GM21576 (cell line): ENCODE measurements at regions not wholly inside any gene's neighbourhood (a gene's known extent, or its start where the extent isn't known, plus 50 kb on each side); places are given as distances from the start of the nearest gene placed in this dataset.
"Not testable (repeated sequence)": the region's sequence is repeated elsewhere in the genome, so short reads cannot be mapped to it uniquely, and the experiment has no call there.

Source experiments
- ATAC-seq: cut with Tn5 transposase; IDR thresholded peaks from one replicate; pipeline ENCODE4 v1.9.1; 2021; ENCODE audit warnings: mild to moderate bottlenecking, moderate library complexity; ENCODE audit not compliant: unreplicated experiment

DNA sequence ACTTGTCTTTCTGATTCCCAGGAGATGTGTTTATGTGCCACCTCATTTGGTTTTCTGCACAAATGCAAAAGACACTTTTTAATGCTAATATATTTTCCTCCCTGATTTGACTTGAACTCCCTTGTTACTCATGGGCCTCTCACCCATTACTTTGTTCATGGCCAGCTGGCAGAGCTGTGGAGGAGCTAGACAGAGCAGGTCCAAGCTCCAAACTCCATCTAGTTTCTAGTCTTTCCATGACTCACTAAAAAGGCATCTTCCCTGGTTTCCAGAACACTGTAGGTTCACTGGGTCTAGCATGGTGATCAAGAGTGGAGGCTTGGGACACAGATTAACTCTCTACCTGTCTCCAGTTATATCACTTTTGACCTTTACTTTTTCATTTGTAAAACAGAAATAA, 161.0 kb upstream of the SLC28A3 start:
- ATAC-seq = no peak

- ATAC-seq = no peak
Measured at GRCh38 chr9:84502066-84502465, 161.5 kb upstream of the SLC28A3 start.

GRCh38 chr9:84504360-84504759, 163.8 kb upstream of the SLC28A3 start:
- ATAC-seq = no peak

DNA sequence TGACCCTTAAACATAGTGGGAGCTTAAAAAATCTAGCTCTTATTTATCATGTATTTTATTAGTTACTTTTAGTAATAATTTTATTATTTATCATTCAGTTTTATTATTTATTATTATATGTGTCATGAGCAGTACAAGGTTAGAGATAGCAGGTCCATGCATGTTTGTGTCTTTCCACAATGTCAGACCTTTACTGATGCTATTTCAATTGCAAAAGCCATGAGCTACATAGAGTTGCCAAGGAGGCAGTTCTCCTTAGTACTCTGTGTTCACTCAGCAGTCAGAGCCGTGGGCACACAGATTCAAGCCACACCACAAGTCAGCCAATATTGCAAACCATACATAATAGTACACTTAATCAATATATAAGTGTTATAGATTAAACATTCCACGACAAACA, 157.9 kb upstream of the NTRK2 start:
- no peak for ATAC-seq

- no peak for ATAC-seq
Measured at GRCh38 chr9:84512493-84512892, 157.0 kb upstream of the NTRK2 start.

- ATAC-seq = no peak
Measured at GRCh38 chr9:84513473-84513872, 156.1 kb upstream of the NTRK2 start.

- ATAC-seq = no peak
Measured at GRCh38 chr9:84513979-84514378, 155.6 kb upstream of the NTRK2 start.

GRCh38 chr9:84514421-84514820, 155.1 kb upstream of the NTRK2 start:
- ATAC-seq = no peak

- no peak for ATAC-seq
Measured at GRCh38 chr9:84517026-84517425, 152.5 kb upstream of the NTRK2 start.

GRCh38 chr9:84519413-84519812, 150.1 kb upstream of the NTRK2 start:
- no peak for ATAC-seq

DNA sequence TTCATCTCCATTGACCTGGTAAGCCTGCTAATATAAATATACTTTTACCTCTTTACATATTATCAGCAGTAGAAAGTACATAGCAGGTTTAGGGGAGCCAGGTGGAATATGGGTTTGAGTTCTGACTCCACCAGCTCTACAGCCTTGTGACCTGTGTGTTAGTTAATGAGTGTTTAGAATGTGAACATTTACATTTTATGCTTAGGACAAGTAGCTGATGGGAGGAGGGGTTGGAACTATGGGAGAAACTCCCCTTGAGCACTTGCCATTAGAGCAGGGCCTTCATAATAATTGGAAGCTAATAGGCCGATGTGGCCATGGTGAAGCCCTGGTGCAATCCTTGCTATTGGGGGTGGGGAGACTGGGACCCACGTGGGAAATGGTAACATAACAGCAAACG, 148.3 kb upstream of the NTRK2 start:
- no peak for ATAC-seq

GRCh38 chr9:84526211-84526610, 143.3 kb upstream of the NTRK2 start:
- not testable (repeated sequence) for ATAC-seq

DNA sequence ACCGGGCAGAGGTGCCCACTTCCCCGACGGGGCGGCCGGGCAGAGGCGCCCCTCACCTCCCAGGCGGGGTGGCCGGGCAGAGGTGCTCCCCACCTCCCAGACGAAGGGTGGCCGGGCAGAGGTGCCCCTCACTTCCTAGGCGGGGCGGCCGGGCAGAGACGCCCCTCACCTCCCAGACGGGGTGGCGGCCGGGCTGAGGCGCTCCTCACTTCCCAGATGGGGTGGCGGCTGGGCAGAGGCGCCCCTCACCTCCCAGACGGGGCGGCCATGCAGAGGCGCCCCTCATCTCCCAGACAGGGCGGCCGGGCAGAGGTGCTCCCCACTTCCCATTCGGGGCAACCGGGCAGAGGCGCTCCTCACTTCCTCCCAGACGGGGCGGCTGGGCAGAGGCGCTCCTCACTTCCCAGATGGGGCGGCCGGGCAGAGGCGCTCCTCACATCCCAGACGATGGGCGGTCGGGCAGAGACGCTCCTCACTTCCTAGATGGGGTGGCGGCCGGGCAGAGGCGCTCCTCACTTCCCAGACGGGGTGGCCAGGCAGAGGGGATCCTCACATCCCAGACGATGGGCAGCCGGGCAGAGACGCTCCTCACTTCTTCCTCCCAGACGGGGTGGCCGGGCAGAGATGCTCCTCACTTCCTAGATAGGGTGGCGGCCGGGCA, 142.3 kb upstream of the NTRK2 start:
- not testable (repeated sequence) for ATAC-seq

DNA sequence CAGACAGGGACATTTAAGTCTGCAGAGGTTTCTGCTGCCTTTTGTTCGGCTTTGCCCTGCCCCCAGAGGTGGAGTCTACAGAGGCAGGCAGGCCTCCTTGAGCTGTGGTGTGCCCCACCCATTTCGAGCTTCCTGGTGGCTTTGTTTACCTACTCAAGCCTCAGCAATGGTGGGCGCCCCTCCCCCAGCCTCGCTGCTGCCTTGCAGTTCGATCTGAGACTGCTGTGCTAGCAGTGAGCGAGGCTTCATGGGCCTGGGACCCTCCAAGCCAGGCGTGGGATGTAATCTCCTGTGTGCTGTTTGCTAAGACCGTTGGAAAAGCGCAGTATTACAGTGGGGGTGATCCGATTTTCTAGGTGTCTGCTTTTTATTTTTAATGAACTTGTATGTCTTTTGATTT, 133.6 kb upstream of the NTRK2 start:
- not testable (repeated sequence) for ATAC-seq

DNA sequence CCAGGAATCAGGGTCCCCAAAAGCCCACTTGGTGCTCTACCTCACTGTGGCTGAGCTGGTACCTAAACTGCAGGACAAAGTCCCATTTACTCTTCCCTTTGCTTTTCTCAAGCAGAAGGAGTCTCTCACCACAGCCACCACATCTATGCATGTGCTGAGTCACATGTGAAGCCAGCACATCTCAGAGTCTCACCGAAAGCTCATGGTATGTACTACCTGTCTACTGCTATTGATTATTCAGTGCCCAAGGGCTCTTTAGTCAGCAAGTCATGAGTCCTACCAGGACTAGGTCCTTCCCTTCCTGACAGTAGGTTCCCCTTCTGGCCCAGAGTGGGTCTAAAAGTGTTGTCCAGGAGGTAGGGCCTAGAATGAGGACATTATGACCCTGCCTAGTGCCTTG, 130.7 kb upstream of the NTRK2 start:
- no peak for ATAC-seq

DNA sequence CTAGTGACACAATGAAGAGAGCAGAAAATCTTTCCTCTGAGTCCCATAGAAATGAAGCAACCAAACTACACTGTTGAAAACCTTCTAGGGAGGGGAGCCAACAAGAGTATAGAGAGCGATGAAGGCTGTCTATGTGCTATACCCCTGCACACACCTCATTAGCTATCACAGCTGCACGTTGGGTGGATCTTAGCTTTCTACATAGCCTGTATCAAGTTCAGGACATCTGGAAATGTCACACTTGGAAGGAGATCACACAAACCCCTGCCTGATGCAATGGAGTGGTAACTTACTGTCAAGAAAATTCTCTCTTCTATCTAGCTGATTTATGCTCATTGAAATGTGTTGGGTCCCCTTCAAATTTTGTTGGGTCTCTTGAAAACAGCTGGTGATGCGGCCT, 127.0 kb upstream of the NTRK2 start:
- ATAC-seq = no peak

DNA sequence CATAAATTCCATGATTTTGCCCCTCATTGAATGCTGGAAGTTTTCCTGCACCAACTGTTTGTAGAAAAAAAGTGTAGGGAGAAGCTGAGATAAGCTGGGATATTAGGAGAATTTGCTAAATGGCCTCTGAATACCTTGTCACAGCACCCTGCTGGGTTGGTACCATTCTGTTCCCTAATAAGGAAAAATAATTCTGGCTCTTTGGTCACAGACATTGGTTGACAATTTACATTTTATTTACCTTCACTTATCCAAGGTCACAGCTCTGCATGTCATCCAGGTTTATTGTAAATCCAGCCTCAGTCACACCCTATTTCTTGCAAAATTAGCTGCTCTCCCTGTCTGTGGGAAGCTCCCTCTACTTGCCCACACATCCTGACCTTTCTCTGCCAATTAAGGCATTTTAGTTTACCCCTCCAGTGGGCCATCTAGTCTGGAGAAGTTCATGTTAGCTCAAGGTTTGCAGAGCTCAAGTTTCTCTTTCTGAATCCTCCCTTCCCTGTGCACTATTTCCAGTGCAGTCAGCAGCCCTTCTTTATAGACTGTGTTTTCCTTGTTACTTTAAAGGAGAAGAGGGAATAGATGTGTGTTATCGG, 115.4 kb upstream of the NTRK2 start:
- no peak for ATAC-seq

- ATAC-seq = no peak
Measured at GRCh38 chr9:84556556-84556955, 113.0 kb upstream of the NTRK2 start.

DNA sequence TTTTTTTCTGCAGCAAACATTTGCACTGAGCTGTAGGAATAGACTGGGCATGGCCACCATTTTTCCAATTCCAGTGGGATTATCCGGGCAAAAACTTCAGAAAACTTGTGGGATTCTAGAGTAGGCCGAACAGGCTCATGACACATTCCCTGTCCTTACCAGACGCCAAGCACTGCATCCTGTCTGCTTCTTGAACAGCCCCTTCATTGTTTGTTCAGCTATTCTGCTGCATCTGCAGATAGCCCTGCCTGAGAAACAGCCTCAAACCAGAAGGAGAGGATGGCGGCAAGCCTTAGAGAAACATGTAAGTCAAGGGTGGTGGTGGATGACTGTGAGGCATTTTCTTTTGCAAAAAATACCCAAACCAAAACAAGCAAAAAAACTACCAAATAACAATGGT, 111.8 kb upstream of the NTRK2 start:
- no peak for ATAC-seq

- ATAC-seq = no peak
Measured at GRCh38 chr9:84563691-84564090, 105.8 kb upstream of the NTRK2 start.

GRCh38 chr9:84567805-84568204, 101.7 kb upstream of the NTRK2 start:
- ATAC-seq = no peak

DNA sequence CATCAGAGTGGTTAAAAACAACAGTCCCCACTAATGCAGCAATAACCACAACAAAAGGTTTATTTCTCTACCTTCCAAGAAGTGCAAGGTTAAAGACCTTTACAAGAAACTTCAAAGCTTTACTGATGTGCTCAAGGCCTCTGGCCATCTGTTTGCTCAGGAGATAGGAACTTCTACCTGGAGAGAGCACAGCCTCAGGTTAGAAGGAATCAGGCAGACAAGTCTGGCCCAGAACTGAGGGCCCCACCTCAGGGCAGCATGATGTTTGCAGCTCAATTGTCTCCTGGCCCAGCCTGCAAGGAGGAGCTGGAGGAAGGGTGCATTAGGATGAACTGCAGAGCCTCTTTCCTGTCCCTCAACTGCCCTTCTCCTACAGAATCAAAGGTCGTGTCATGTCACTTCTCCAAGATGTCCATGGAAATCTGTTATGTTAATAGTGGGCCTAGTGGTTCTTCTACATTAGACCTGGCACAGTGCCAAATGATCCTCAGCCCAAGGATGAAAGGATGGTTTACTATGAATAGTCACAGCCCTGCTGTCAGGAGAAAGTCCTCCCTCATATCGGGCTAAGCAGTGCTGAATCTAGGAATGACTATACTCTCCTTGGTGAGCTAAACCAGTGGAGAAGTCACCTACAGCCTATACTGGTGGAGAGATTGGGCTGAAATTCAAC, 98.9 kb upstream of the NTRK2 start:
- no peak for ATAC-seq
